Right lobe of liver (tissue), 6 donors: ENCODE measurements at regions not wholly inside any gene's neighbourhood (a gene's known extent, or its start where the extent isn't known, plus 50 kb on each side); places are given as distances from the start of the nearest gene placed in this dataset.

ENCODE experiments used
- ATAC-seq, 4 donors: fragments of 200-7000 bp; cut with Tn5 transposase; one replicate each; pipeline ENCODE4 v1.9.1; 2020; ENCODE audit warnings: mild to moderate bottlenecking in 4 of 4, moderate library complexity in 4 of 4
- DNase-seq, 3 donors: peaks; one replicate each; pipeline ENCODE4 v3.0.0-alpha.2; 2020
- H3K27ac ChIP-seq, 3 donors: fragments of 200-600 bp; one replicate each; pipeline ENCODE4 v1.8.0; 2022
- H3K27me3 ChIP-seq, 2 donors: fragments of 200-600 bp; one replicate each; pipeline ENCODE4 v1.8.0; 2022
- H3K36me3 ChIP-seq, 4 donors: fragments of 200-600 bp; sonication (generic) in 1 of 4; one replicate each; pipeline versions ENCODE4 v1.5.1 to v1.8.0; 2017 to 2022; ENCODE audit warnings: control low read depth in 1 of 4
- H3K4me1 ChIP-seq, 4 donors: fragments of 200-600 bp; sonication (generic) in 1 of 4; one replicate each; pipeline versions ENCODE4 v1.5.1 to v1.8.0; 2017 to 2022; ENCODE audit warnings: control low read depth in 1 of 4
- H3K4me3 ChIP-seq, 3 donors: fragments of 200-600 bp; one replicate each; pipeline ENCODE4 v1.8.0; 2022
- H3K9me3 ChIP-seq, 4 donors: fragments of 200-600 bp; sonication (generic) in 1 of 4; one replicate each; pipeline versions ENCODE4 v1.5.1 to v1.8.0; 2017 to 2022; ENCODE audit warnings: control low read depth in 1 of 4
- POLR2A ChIP-seq: fragments of 450-650 bp; IDR thresholded peaks from one replicate; pipeline ENCODE4 v1.6.1; 2017; ENCODE audit warnings: antibody characterized with exemption, mild to moderate bottlenecking
- WGBS: methylation state at CpG from one replicate; pipeline ENCODE4 v1.1.6; 2018; ENCODE audit warnings: low coverage, low lambda C conversion rate; ENCODE audit not compliant: insufficient coverage; ENCODE audit errors: missing lambda C conversion rate; 5-methylcytosine and 5-hydroxymethylcytosine counted together
- intact Hi-C, 2 donors: fragments of 100-400 bp; cut with DNase I; formaldehyde crosslinking; loops; one replicate each; pipeline versions ENCODE4 v1.11.2 to v1.14.1; 2022
- TF ChIP-seq, protein P1 (sequence below), 4 donors: fragments of 200-600 bp in 3 of 4; fragments of 450-650 bp in 1 of 4; IDR thresholded peaks; one replicate each; pipeline versions ENCODE4 v1.5.1 to v1.8.0; 2016 to 2022; ENCODE audit warnings: antibody characterized with exemption in 4 of 4, mild to moderate bottlenecking in 2 of 4
- donor health status: DM: no; HTN: yes; CAD: no.
- donor health status: DM: no; HTN: no; CAD: no.
- donor health status: DM: no; HTN: no; CAD: no.
- donor health status: DM: no; HTN: yes; CAD: no.
- donor health status: DM: no; HTN: yes; CAD: no.

DNA sequence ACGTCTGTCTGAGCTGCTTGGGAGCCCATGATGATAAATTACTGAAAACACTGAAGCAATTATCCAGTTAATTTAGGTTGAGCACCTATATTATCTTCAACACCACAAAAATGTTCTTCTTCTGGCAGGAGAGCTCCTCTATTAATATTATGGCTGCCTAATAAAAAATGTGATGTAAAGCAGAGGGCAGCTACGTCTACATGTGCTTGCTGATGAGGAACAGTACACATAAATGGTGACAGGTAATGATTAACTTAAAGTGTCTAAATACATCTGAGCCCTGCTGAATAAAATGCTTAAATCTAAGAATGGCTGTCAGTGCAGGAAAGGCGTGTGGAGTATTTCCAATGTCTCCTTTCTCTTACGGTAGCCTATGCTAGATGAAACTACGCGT lies 131.3 kb upstream of the NR3C1 start:
- TF ChIP-seq POLR2A, result no peak
- TF ChIP-seq, protein P1, sequence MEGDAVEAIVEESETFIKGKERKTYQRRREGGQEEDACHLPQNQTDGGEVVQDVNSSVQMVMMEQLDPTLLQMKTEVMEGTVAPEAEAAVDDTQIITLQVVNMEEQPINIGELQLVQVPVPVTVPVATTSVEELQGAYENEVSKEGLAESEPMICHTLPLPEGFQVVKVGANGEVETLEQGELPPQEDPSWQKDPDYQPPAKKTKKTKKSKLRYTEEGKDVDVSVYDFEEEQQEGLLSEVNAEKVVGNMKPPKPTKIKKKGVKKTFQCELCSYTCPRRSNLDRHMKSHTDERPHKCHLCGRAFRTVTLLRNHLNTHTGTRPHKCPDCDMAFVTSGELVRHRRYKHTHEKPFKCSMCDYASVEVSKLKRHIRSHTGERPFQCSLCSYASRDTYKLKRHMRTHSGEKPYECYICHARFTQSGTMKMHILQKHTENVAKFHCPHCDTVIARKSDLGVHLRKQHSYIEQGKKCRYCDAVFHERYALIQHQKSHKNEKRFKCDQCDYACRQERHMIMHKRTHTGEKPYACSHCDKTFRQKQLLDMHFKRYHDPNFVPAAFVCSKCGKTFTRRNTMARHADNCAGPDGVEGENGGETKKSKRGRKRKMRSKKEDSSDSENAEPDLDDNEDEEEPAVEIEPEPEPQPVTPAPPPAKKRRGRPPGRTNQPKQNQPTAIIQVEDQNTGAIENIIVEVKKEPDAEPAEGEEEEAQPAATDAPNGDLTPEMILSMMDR (IDR thresholded peaks at IDR 0.05), result no peak
- Histone ChIP-seq H3K36me3 (no peaks in the 10 kb centered on the region), H3K9me3 (no peaks in the 10 kb centered on the region), H3K27ac (no peak overlapping the region), H3K27me3 (no peaks in the 10 kb centered on the region), H3K4me3 (no peak overlapping the region), H3K4me1 (no peaks in the 10 kb centered on the region)
- ATAC-seq (no peak), DNase-seq (no peak)
- WGBS, result 83% methylated on average over 2 of the region's 6 CpGs
- intact Hi-C loops, result no loop called here

DNA sequence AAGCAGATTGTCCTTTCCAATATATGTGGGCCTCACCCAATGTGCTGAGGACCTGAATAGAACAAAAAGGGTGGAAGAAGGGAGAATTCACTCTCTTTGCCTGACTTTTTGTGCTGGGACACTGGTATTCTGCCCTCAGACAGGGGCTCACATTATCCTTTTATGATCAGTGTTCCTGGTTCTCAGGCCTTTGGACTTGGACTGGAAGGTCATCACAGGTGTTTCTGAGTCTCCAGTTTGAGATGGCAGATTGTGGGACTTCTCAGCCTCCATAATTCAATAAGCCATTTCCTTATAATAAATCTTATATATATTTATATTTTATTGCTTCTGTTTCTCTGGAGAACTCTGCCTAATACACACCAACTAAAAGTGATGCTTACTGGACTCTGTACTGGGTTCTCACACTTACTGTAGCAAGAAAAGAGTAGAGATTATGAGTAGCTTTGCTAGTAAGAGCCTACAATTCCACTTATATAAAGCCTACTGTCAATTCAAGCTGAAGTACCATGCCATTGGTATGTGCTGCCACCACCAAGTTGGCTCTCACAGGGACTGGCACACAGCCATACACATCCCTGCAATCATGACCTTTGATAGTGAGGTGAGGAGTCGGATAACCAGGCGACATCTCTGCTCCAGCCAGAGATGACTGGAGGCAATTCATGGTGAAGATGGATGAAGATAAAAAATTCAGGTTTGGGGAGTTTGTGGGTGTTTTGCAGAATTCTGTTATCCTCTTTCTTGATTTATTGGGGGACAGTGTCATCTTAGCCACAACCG lies 130.7 kb upstream of the NR3C1 start:
- TF ChIP-seq, protein P1 (IDR thresholded peaks at IDR 0.05), result no peak
- TF ChIP-seq POLR2A, result no peak
- no peak overlapping the region for H3K27ac ChIP-seq
- DNase-seq, result peak; percentile 73 to 90 (median 80)

DNA sequence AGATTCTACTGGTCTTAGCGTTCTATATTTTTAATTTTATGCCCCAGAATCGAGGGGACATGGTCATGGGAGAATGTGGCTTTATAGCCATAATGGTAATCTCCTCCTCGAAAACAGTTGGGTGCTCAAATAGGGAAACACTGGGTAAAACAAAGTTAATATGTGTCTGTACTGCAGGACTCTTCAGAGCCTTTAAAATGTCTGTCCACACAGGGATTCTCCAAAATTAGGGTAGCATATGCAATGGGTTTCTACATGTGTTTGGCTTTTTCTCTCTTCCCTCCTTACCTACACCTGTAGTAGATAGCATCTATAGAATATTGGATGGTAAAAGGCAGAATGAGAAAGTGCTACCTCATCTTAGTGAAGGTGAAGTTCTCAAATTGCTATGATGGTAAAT lies 130.0 kb upstream of the NR3C1 start:
- no peak overlapping the region for H3K27ac ChIP-seq
- H3K9me3 ChIP-seq, result no peaks in the 10 kb centered on the region
- no peak overlapping the region for H3K4me3 ChIP-seq
- intact Hi-C loops, result no loop called here
- no peak for ATAC-seq
- H3K36me3 ChIP-seq, result no peaks in the 10 kb centered on the region
- no peaks in the 10 kb centered on the region for H3K27me3 ChIP-seq
- H3K4me1 ChIP-seq, result no peaks in the 10 kb centered on the region
- 89% methylated on average over 3 of the region's 3 CpGs for WGBS
- no peak for DNase-seq
- TF ChIP-seq POLR2A, result no peak
- TF ChIP-seq, protein P1 (IDR thresholded peaks at IDR 0.05), result no peak

More for the DNA sequence above, 130.7 kb upstream of the NR3C1 start:
- Histone ChIP-seq H3K4me3 (no peak overlapping the region), H3K27me3 (no peaks in the 10 kb centered on the region), H3K9me3 (no peaks in the 10 kb centered on the region), H3K4me1 (no peaks in the 10 kb centered on the region), H3K36me3 (no peaks in the 10 kb centered on the region)
- ATAC-seq, result peak; percentile 95 to 99 (median 99)
- WGBS, result 39% methylated on average over 3 of the region's 3 CpGs
- intact Hi-C loops, result no loop called here

GRCh38 chr5:143527808-143528207 lies 124.3 kb upstream of the NR3C1 start:
- 100% methylated on average over 1 of the region's 4 CpGs for WGBS
- no peak overlapping the region for H3K4me3 ChIP-seq
- no peak overlapping the region for H3K27ac ChIP-seq
- no peak for DNase-seq
- no peak for ATAC-seq
- TF ChIP-seq POLR2A, result no peak
- TF ChIP-seq, protein P1 (IDR thresholded peaks at IDR 0.05), result no peak
- H3K36me3 ChIP-seq, result no peaks in the 10 kb centered on the region
- H3K27me3 ChIP-seq, result no peaks in the 10 kb centered on the region
- H3K9me3 ChIP-seq, result no peaks in the 10 kb centered on the region
- H3K4me1 ChIP-seq, result no peaks in the 10 kb centered on the region
- intact Hi-C loops, result no loop called here
